Fibroblast of pulmonary artery (primary cell): ENCODE measurements at regions not wholly inside any gene's neighbourhood (a gene's known extent, or its start where the extent isn't known, plus 50 kb on each side); places are given as distances from the start of the nearest gene placed in this dataset.

Source experiments
- DNase-seq: peaks from one replicate; pipeline ENCODE4 v3.0.0-alpha.2; 2010; ENCODE audit warnings: low read depth
- H3K4me3 ChIP-seq: replicated peaks from 2 replicates; pipeline ENCODE4 v1.5.1; 2011; ENCODE audit warnings: low read depth, mild to moderate bottlenecking, control low read depth, low read length, moderate library complexity
- CTCF ChIP-seq: IDR thresholded peaks from 2 replicates; pipeline ENCODE4 v1.5.1; 2011; ENCODE audit warnings: mild to moderate bottlenecking, control low read depth, low read length, inconsistent platforms; ENCODE audit errors: missing control alignments

GRCh38 chr10:83919187-83919586, 220.1 kb upstream of the GHITM start:
- no peak overlapping the region for H3K4me3 ChIP-seq
- no peak for DNase-seq
- TF ChIP-seq CTCF = no peak

- H3K4me3 ChIP-seq = no peak overlapping the region
- no peak for TF ChIP-seq CTCF
- DNase-seq = no peak
Measured at GRCh38 chr10:83921984-83922860, 217.1 kb upstream of the GHITM start.

GRCh38 chr10:83925133-83925532, 214.2 kb upstream of the GHITM start:
- H3K4me3 ChIP-seq = no peak overlapping the region
- DNase-seq = no peak
- TF ChIP-seq CTCF = no peak

- no peak for TF ChIP-seq CTCF
- DNase-seq = no peak
- H3K4me3 ChIP-seq = no peak overlapping the region
Measured at GRCh38 chr10:83926606-83927005, 212.7 kb upstream of the GHITM start.

- TF ChIP-seq CTCF = no peak
- DNase-seq = no peak
- H3K4me3 ChIP-seq = no peak overlapping the region
Measured at GRCh38 chr10:83927166-83927565, 212.1 kb upstream of the GHITM start.

- DNase-seq = no peak
- TF ChIP-seq CTCF = no peak
- no peak overlapping the region for H3K4me3 ChIP-seq
Measured at GRCh38 chr10:83929399-83929798, 209.9 kb upstream of the GHITM start.

- H3K4me3 ChIP-seq = no peak overlapping the region
- no peak for TF ChIP-seq CTCF
- no peak for DNase-seq
Measured at GRCh38 chr10:83931669-83932068, 207.6 kb upstream of the GHITM start.
